Left renal cortex interstitium (tissue), 4 donors: ENCODE measurements at regions not wholly inside any gene's neighbourhood (a gene's known extent, or its start where the extent isn't known, plus 50 kb on each side); places are given as distances from the start of the nearest gene placed in this dataset.
"Not testable (repeated sequence)": the region's sequence is repeated elsewhere in the genome, so short reads cannot be mapped to it uniquely, and the experiment has no call there.

Experiments
- DNase-seq, 4 donors: peaks; one replicate each; pipeline ENCODE4 v3.0.0-alpha.2; 2013; ENCODE audit warnings: low read depth in 4 of 4, low spot score in 2 of 4, missing footprints in 1 of 4

- not testable (repeated sequence) for DNase-seq
These were observed 337.0 kb downstream of the FAM181B start for GRCh38 chr11:82396639-82397038.

GRCh38 chr11:82384308-82384707 lies 349.4 kb downstream of the FAM181B start:
- no peak for DNase-seq

GRCh38 chr11:82373781-82374542 lies 359.7 kb downstream of the FAM181B start:
- DNase-seq: no peak

GRCh38 chr11:82365351-82365750 lies 368.3 kb downstream of the FAM181B start:
- DNase-seq: no peak

- DNase-seq: no peak
These were observed 377.3 kb downstream of the FAM181B start for GRCh38 chr11:82356316-82356715.

GRCh38 chr11:82355313-82355823 lies 378.3 kb downstream of the FAM181B start:
- DNase-seq: no peak

GRCh38 chr11:82326853-82327252 lies 406.8 kb downstream of the FAM181B start:
- no peak for DNase-seq

- DNase-seq: no peak
These were observed 412.5 kb downstream of the FAM181B start for GRCh38 chr11:82321206-82321605.

- DNase-seq: peak in 3 of 4 donors; percentile 9 to 34 (median 19)
These were observed 418.6 kb downstream of the FAM181B start for GRCh38 chr11:82315093-82315492.

GRCh38 chr11:82308979-82309378 lies 424.7 kb downstream of the FAM181B start:
- no peak for DNase-seq

- no peak for DNase-seq
These were observed 428.5 kb downstream of the FAM181B start for GRCh38 chr11:82305123-82305522.

GRCh38 chr11:82303671-82304070 lies 430.0 kb downstream of the FAM181B start:
- DNase-seq: no peak

GRCh38 chr11:82288471-82288870 lies 445.2 kb downstream of the FAM181B start:
- DNase-seq: no peak

GRCh38 chr11:82270870-82271269 lies 462.8 kb downstream of the FAM181B start:
- no peak for DNase-seq

- DNase-seq: no peak
These were observed 465.0 kb downstream of the FAM181B start for GRCh38 chr11:82268627-82269026.

GRCh38 chr11:82267186-82267585 lies 466.5 kb downstream of the FAM181B start:
- no peak for DNase-seq

GRCh38 chr11:82261367-82261766 lies 472.3 kb downstream of the FAM181B start:
- DNase-seq: no peak

- DNase-seq: no peak
These were observed 483.6 kb downstream of the FAM181B start for GRCh38 chr11:82250047-82250446.

GRCh38 chr11:82246926-82247325 lies 486.7 kb downstream of the FAM181B start:
- no peak for DNase-seq

GRCh38 chr11:82239498-82239897 lies 494.2 kb downstream of the FAM181B start:
- no peak for DNase-seq

GRCh38 chr11:82234256-82234655 lies 499.4 kb downstream of the FAM181B start:
- no peak for DNase-seq

- no peak for DNase-seq
These were observed 500.5 kb downstream of the FAM181B start for GRCh38 chr11:82233201-82233600.
